OCI-LY1 (cell line): ENCODE measurements at regions not wholly inside any gene's neighbourhood (a gene's known extent, or its start where the extent isn't known, plus 50 kb on each side); places are given as distances from the start of the nearest gene placed in this dataset.

ENCODE experiments used
- H2AFZ ChIP-seq: fragments of 200-600 bp; sonication (generic), shearing (Covaris generic); 2 replicates; pipeline ENCODE4 v1.6.0; 2014; ENCODE audit warnings: antibody characterized with exemption, mild to moderate bottlenecking, low read length
- H3F3A ChIP-seq: fragments of 200-600 bp; sonication (generic), shearing (Covaris generic); 2 replicates; pipeline ENCODE4 v1.6.0; 2014; ENCODE audit warnings: mild to moderate bottlenecking, antibody characterized with exemption, low read length, moderate library complexity; ENCODE audit not compliant: insufficient read depth
- H3K27ac ChIP-seq: fragments of 200-600 bp; sonication (generic); 2 replicates; pipeline ENCODE4 v1.5.1; 2014; ENCODE audit warnings: low read length, mixed run types, mild to moderate bottlenecking, low read depth; ENCODE audit not compliant: poor library complexity, severe bottlenecking
- H3K27me3 ChIP-seq: fragments of 200-600 bp; sonication (generic); 2 replicates; pipeline ENCODE4 v1.6.0; 2014; ENCODE audit warnings: antibody characterized with exemption, mild to moderate bottlenecking, low read length, moderate library complexity; ENCODE audit not compliant: insufficient read depth
- H3K36me3 ChIP-seq: fragments of 200-600 bp; sonication (generic); 2 replicates; pipeline ENCODE4 v1.6.1; 2014; ENCODE audit warnings: mild to moderate bottlenecking, antibody characterized with exemption, low read length, moderate library complexity, mixed read lengths; ENCODE audit not compliant: insufficient read depth
- H3K4me1 ChIP-seq: fragments of 200-600 bp; sonication (generic); 2 replicates; pipeline ENCODE4 v1.5.1; 2014; ENCODE audit warnings: mild to moderate bottlenecking, low read length, moderate library complexity; ENCODE audit not compliant: insufficient read depth, severe bottlenecking
- H3K4me2 ChIP-seq: fragments of 200-600 bp; sonication (generic), shearing (Covaris generic); 2 replicates; pipeline ENCODE4 v1.6.1; 2014; ENCODE audit warnings: low read length
- H3K4me3 ChIP-seq: fragments of 200-600 bp; sonication (generic); 2 replicates; pipeline ENCODE4 v1.5.1; 2014; ENCODE audit warnings: low read length, low read depth, mild to moderate bottlenecking, mixed read lengths; ENCODE audit not compliant: poor library complexity, severe bottlenecking
- H3K79me2 ChIP-seq: fragments of 200-600 bp; shearing (Covaris generic); 2 replicates; pipeline ENCODE4 v1.6.1; 2016; ENCODE audit warnings: mixed run types, low read length, mixed read lengths; ENCODE audit not compliant: insufficient read depth
- H3K9ac ChIP-seq: fragments of 200-600 bp; sonication (generic), shearing (Covaris generic); 2 replicates; pipeline ENCODE4 v1.6.1; 2014; ENCODE audit warnings: mild to moderate bottlenecking, low read length, mixed read lengths
- H3K9me2 ChIP-seq: fragments of 200-600 bp; sonication (generic), shearing (Covaris generic); 2 replicates; pipeline ENCODE4 v1.6.1; 2014; ENCODE audit warnings: low read depth, mild to moderate bottlenecking, low read length, mixed read lengths
- H3K9me3 ChIP-seq: fragments of 200-600 bp; shearing (Covaris generic); 2 replicates; pipeline ENCODE4 v1.6.1; 2014; ENCODE audit warnings: low read length, mixed read lengths
- H4K20me1 ChIP-seq: fragments of 200-600 bp; sonication (generic), shearing (Covaris generic); 2 replicates; pipeline ENCODE4 v1.6.0; 2016; ENCODE audit warnings: mild to moderate bottlenecking, low read length; ENCODE audit not compliant: insufficient read depth
- CTCF ChIP-seq: fragments of 200-600 bp; sonication (generic), shearing (Covaris generic); IDR thresholded peaks from 2 replicates; pipeline ENCODE4 v1.5.1; 2017; ENCODE audit warnings: mild to moderate bottlenecking, antibody characterized with exemption, low read length, moderate library complexity, mixed read lengths
- EZH2 ChIP-seq: fragments of 200-600 bp; sonication (generic), shearing (Covaris generic); IDR thresholded peaks from 2 replicates; pipeline ENCODE4 v1.8.0; 2017; ENCODE audit warnings: borderline replicate concordance, mixed run types, mild to moderate bottlenecking, antibody characterized with exemption, low read length, moderate library complexity, mixed read lengths

- Histone ChIP-seq H3K4me1 (no peaks in the 10 kb centered on the region), H3K9ac (no peak overlapping the region), H2AFZ (no peak overlapping the region), H4K20me1 (no peaks in the 10 kb centered on the region), H3F3A (no peaks in the 10 kb centered on the region), H3K79me2 (no peaks in the 10 kb centered on the region), H3K36me3 (no peaks in the 10 kb centered on the region), H3K4me3 (no peak overlapping the region), H3K27me3 (no peaks in the 10 kb centered on the region), H3K4me2 (no peak overlapping the region), H3K9me2 (no peaks in the 10 kb centered on the region), H3K9me3 (no peaks in the 10 kb centered on the region), H3K27ac (no peak overlapping the region)
- no peak for TF ChIP-seq CTCF
- TF ChIP-seq EZH2 = no peak
These were observed 152.8 kb upstream of the WSCD2 start for GRCh38 chr12:107976331-107976730.

GRCh38 chr12:107978201-107978600 lies 150.9 kb upstream of the WSCD2 start:
- Histone ChIP-seq H3K9me3 (no peaks in the 10 kb centered on the region), H3F3A (no peaks in the 10 kb centered on the region), H3K79me2 (no peaks in the 10 kb centered on the region), H3K9me2 (no peaks in the 10 kb centered on the region), H2AFZ (no peak overlapping the region), H3K4me1 (no peaks in the 10 kb centered on the region), H3K27me3 (no peaks in the 10 kb centered on the region), H3K4me3 (no peak overlapping the region), H4K20me1 (no peaks in the 10 kb centered on the region), H3K27ac (no peak overlapping the region), H3K9ac (no peak overlapping the region), H3K4me2 (no peak overlapping the region), H3K36me3 (no peaks in the 10 kb centered on the region)
- TF ChIP-seq CTCF (no peak), EZH2 (no peak)

- H3K9me2 ChIP-seq = no peaks in the 10 kb centered on the region
- H3K36me3 ChIP-seq = no peaks in the 10 kb centered on the region
- H3K79me2 ChIP-seq = no peaks in the 10 kb centered on the region
- H3K9ac ChIP-seq = no peak overlapping the region
- H3K9me3 ChIP-seq = no peaks in the 10 kb centered on the region
- no peaks in the 10 kb centered on the region for H3K27me3 ChIP-seq
- H4K20me1 ChIP-seq = no peaks in the 10 kb centered on the region
- H3K4me1 ChIP-seq = no peaks in the 10 kb centered on the region
- H2AFZ ChIP-seq = no peak overlapping the region
- TF ChIP-seq CTCF (no peak), EZH2 (no peak)
- no peak overlapping the region for H3K4me3 ChIP-seq
- H3K4me2 ChIP-seq = no peak overlapping the region
- no peaks in the 10 kb centered on the region for H3F3A ChIP-seq
- H3K27ac ChIP-seq = no peak overlapping the region
These were observed 150.4 kb upstream of the WSCD2 start for GRCh38 chr12:107978641-107979040.
